RWPE1 (cell line): ENCODE measurements at regions not wholly inside any gene's neighbourhood (a gene's known extent, or its start where the extent isn't known, plus 50 kb on each side); places are given as distances from the start of the nearest gene placed in this dataset.
"Not testable (repeated sequence)": the region's sequence is repeated elsewhere in the genome, so short reads cannot be mapped to it uniquely, and the experiment has no call there.

Experiments used
- CTCF ChIA-PET: fragments of 350-600 bp; sonication (Branson Sonifier 250); formaldehyde crosslinking; extraction: SDS; loops from one replicate; lab custom pipeline; 2021; lab: Yijun Ruan, JAX
- POLR2A ChIA-PET: fragments of 400-600 bp; formaldehyde crosslinking; extraction: SDS; loops from one replicate; lab custom pipeline; 2020; ENCODE audit warnings: antibody characterized with exemption; ENCODE audit not compliant: low non-redundant PET; lab: Yijun Ruan, JAX
- DNase-seq: peaks from one replicate; pipeline ENCODE4 v3.0.0; 2012; ENCODE audit warnings: low spot score
- H3K27ac ChIP-seq: fragments of 450-650 bp; 2 replicates; pipeline ENCODE4 v1.5.1; 2017
- TF ChIP-seq, protein P1 (sequence below): fragments of 450-650 bp; conservative IDR thresholded peaks from 2 replicates; pipeline ENCODE4 v1.5.1; 2017; ENCODE audit warnings: low read depth, mild to moderate bottlenecking

GRCh38 chr5:121485281-121485680 is 366.4 kb upstream of the FTMT start:
- ChIA-PET CTCF (no interaction called here), POLR2A (no interaction called here)
- no peak overlapping the region for H3K27ac ChIP-seq
- no peak for DNase-seq
- TF ChIP-seq, protein P1, sequence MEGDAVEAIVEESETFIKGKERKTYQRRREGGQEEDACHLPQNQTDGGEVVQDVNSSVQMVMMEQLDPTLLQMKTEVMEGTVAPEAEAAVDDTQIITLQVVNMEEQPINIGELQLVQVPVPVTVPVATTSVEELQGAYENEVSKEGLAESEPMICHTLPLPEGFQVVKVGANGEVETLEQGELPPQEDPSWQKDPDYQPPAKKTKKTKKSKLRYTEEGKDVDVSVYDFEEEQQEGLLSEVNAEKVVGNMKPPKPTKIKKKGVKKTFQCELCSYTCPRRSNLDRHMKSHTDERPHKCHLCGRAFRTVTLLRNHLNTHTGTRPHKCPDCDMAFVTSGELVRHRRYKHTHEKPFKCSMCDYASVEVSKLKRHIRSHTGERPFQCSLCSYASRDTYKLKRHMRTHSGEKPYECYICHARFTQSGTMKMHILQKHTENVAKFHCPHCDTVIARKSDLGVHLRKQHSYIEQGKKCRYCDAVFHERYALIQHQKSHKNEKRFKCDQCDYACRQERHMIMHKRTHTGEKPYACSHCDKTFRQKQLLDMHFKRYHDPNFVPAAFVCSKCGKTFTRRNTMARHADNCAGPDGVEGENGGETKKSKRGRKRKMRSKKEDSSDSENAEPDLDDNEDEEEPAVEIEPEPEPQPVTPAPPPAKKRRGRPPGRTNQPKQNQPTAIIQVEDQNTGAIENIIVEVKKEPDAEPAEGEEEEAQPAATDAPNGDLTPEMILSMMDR, result no peak

DNA sequence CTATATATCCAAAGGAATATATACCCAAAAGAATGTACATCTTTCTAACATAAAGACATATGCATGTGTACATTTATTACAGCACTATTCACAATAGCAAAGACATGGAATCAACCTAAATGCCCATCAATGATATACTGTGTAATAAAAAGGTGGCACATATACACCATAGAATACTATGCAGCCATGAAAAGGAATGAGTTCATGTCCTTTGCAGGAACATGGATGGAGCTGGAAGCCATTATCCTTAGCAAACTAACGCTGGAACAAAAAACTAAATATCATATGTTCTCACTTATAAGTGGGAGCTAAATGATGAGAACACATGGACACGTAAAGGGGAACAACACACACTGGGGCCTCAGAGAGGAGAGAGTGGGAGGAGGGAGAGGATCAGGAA is 365.7 kb upstream of the FTMT start:
- POLR2A ChIA-PET, CTCF ChIA-PET, H3K27ac ChIP-seq, DNase-seq: not testable (repeated sequence)

DNA sequence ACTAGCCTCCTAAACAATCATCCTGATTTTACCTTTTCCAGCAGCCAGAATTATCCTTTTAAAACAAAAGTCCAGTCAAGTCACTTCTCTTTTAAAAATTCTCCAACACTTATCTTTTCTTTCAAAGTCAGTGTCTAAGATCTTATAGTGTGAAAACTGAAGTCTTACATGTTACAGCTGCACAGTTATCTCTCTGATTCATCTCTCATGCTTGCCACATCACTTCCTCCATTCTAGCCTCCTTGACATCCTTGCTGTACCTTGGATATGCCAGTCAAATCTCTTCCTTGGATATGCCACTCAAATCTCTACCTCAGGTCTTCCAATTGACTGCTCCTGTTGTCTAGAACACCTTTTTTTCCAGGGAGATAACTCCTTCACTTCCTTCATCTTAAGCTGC is 361.7 kb upstream of the FTMT start:
- no peak overlapping the region for H3K27ac ChIP-seq
- POLR2A ChIA-PET, result no interaction called here
- no peak for DNase-seq
- CTCF ChIA-PET, result no interaction called here
- TF ChIP-seq, protein P1, result no peak

- CTCF ChIA-PET, result interaction anchor here (0.7 kb wide), 1 partner anchor 345 kb away, joined by 3 read pairs; no protein-coding TSS in a partner anchor
- POLR2A ChIA-PET, result no interaction called here
- TF ChIP-seq, protein P1, result no peak
- peak; percentile 30 for DNase-seq
- no peak overlapping the region for H3K27ac ChIP-seq
Observed at GRCh38 chr5:121497176-121497575, 354.5 kb upstream of the FTMT start.

- TF ChIP-seq, protein P1, result no peak
- ChIA-PET POLR2A (no interaction called here), CTCF (no interaction called here)
- no peak for DNase-seq
- no peak overlapping the region for H3K27ac ChIP-seq
Observed at GRCh38 chr5:121500310-121500709, 351.4 kb upstream of the FTMT start.

DNA sequence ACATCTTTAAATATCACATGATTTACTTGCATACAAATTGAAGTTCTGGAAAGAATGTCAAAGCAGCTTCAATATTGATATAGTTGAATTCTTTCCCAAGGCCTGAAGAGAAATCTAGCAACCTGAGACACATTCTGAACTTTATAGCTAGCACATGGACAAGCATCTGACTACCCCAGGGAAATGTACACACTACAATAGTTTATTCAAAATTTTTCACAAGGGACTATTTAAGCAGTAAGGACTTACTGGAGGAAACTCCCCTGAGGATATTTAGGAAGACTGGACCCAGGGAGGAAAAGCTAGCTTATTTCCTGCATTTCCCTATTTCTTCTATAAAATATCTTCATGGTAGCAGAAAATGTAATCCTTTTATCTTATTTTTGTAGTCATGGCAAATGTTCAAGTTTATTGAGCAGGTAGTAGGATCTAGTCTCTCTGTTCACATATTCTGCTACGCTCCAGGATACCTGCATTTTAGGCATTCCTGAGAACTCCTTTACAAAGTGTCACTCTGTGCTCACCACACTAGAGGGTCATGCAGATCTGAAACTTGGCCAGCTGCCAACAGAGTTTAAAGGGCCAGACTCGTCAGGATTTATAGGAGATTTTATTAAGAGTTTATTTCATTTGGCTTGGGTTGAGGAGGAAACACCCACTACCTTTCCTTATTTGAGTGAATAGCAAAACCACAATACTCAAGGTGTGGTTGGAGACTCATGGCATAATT is 348.4 kb upstream of the FTMT start:
- CTCF ChIA-PET, result no interaction called here
- POLR2A ChIA-PET, result no interaction called here
- no peak overlapping the region for H3K27ac ChIP-seq
- TF ChIP-seq, protein P1, result no peak
- no peak for DNase-seq

DNA sequence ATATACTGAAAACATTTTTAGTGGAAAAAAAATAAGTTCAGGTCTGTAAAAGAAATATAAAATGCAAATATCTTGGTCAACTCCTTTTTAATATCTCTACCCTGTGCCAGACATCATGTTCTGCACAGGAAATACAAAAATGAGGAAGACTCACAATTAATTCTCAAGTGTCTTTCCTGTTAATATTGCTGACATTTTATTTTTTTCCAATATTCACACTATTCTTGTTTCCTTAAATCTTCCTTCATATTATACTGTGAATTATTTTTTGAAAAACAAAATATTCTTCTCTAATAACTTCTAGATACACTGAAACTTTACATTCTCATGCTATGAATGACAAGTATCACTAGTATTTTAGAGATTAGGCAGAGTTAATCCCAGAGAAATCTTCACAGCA is 334.7 kb upstream of the FTMT start:
- TF ChIP-seq, protein P1, result no peak
- ChIA-PET CTCF (no interaction called here), POLR2A (no interaction called here)
- DNase-seq, result no peak
- H3K27ac ChIP-seq, result no peak overlapping the region
